PC-3 (cell line): ENCODE measurements at regions not wholly inside any gene's neighbourhood (a gene's known extent, or its start where the extent isn't known, plus 50 kb on each side); places are given as distances from the start of the nearest gene placed in this dataset.
"Not testable (repeated sequence)": the region's sequence is repeated elsewhere in the genome, so short reads cannot be mapped to it uniquely, and the experiment has no call there.

Experiments used
- ATAC-seq: fragments of 200-7000 bp; cut with Tn5 transposase; 2 replicates; pipeline ENCODE4 v1.9.1; 2020; ENCODE audit warnings: mild to moderate bottlenecking, moderate library complexity
- BruUV-seq: library from RNA; stranded (reverse); fragments of 400-500 nt; replicated peaks from 2 replicates; lab custom pipeline; 2021; lab: Mats Ljungman, UMichigan
- CTCF ChIA-PET: fragments of 300-600 bp; sonication (Branson Sonifier 250); formaldehyde crosslinking; loops from one replicate; lab custom pipeline; 2022; ENCODE audit warnings: antibody characterized with exemption; lab: Charles Lee
- POLR2A ChIA-PET: fragments of 300-600 bp; sonication (Branson Sonifier 250); formaldehyde crosslinking; loops from one replicate; lab custom pipeline; 2022; ENCODE audit warnings: antibody characterized with exemption; ENCODE audit not compliant: unreplicated experiment; lab: Charles Lee
- DNase-seq: peaks from one replicate; pipeline ENCODE4 v3.0.0-alpha.2; 2015
- H2AFZ ChIP-seq: fragments of 300-600 bp; sonication (generic); 2 replicates; pipeline ENCODE4 v1.6.0; 2016; ENCODE audit warnings: antibody characterized with exemption, low read length
- H3F3A ChIP-seq: fragments of 300-600 bp; sonication (generic); one replicate; pipeline ENCODE4 v1.6.0; 2017; ENCODE audit warnings: antibody characterized with exemption, low read length, control low read depth, mild to moderate bottlenecking; ENCODE audit not compliant: unreplicated experiment
- H3K27ac ChIP-seq: fragments of 300-600 bp; sonication (generic); 2 replicates; pipeline ENCODE4 v1.5.1; 2016; ENCODE audit warnings: mild to moderate bottlenecking, low read length
- H3K27me3 ChIP-seq: fragments of 300-600 bp; sonication (generic); 2 replicates; pipeline ENCODE4 v1.6.1; 2016; ENCODE audit warnings: low read length, mixed read lengths
- H3K36me3 ChIP-seq: fragments of 300-600 bp; sonication (generic); 2 replicates; pipeline ENCODE4 v1.6.1; 2016; ENCODE audit warnings: low read depth, mixed run types, low read length, mixed read lengths
- H3K4me1 ChIP-seq: fragments of 300-600 bp; sonication (generic); 2 replicates; pipeline ENCODE4 v1.5.1; 2016; ENCODE audit warnings: low read length; ENCODE audit not compliant: insufficient read depth
- H3K4me2 ChIP-seq: fragments of 300-600 bp; sonication (generic); 2 replicates; pipeline ENCODE4 v1.6.0; 2016; ENCODE audit warnings: low read length
- H3K4me3 ChIP-seq: fragments of 300-600 bp; sonication (generic); 2 replicates; pipeline ENCODE4 v1.5.1; 2016; ENCODE audit warnings: mild to moderate bottlenecking, low read length, mixed read lengths
- H3K79me2 ChIP-seq: fragments of 300-600 bp; sonication (generic); 2 replicates; pipeline ENCODE4 v1.6.1; 2017; ENCODE audit warnings: low read length, mixed read lengths
- H3K9ac ChIP-seq: fragments of 300-600 bp; sonication (generic); 2 replicates; pipeline ENCODE4 v1.6.0; 2016; ENCODE audit warnings: mild to moderate bottlenecking, low read length
- H3K9me2 ChIP-seq: fragments of 300-600 bp; sonication (generic); replicated peaks from 2 replicates; pipeline ENCODE4 v1.6.1; 2016; ENCODE audit warnings: mixed run types, low read length, mixed read lengths
- H3K9me3 ChIP-seq: fragments of 300-600 bp; sonication (generic); 2 replicates; pipeline ENCODE4 v1.6.1; 2016; ENCODE audit warnings: low read length, mixed read lengths
- H4K20me1 ChIP-seq: fragments of 300-600 bp; sonication (generic); 2 replicates; pipeline ENCODE4 v1.6.1; 2016; ENCODE audit warnings: low read length, mixed read lengths
- EZH2 ChIP-seq: fragments of 300-600 bp; sonication (generic); IDR thresholded peaks from one replicate; pipeline ENCODE4 v1.6.1; 2017; ENCODE audit warnings: antibody characterized with exemption, mild to moderate bottlenecking, low read length; ENCODE audit not compliant: unreplicated experiment
- EZH2phosphoT487 ChIP-seq: fragments of 300-600 bp; sonication (generic); IDR thresholded peaks from 2 replicates; pipeline ENCODE4 v1.6.1; 2018; ENCODE audit warnings: mild to moderate bottlenecking, antibody characterized with exemption, low read length, borderline replicate concordance
- intact Hi-C: fragments of 100-400 bp; cut with micrococcal nuclease; formaldehyde crosslinking; loops from 2 replicates; pipeline ENCODE4 v1.9.0; 2023
- TF ChIP-seq, protein P1 (sequence below): fragments of 300-600 bp; sonication (generic); conservative IDR thresholded peaks from 2 replicates; pipeline ENCODE4 v1.5.1; 2017; ENCODE audit warnings: antibody characterized with exemption, low read depth, mild to moderate bottlenecking, low read length

DNA sequence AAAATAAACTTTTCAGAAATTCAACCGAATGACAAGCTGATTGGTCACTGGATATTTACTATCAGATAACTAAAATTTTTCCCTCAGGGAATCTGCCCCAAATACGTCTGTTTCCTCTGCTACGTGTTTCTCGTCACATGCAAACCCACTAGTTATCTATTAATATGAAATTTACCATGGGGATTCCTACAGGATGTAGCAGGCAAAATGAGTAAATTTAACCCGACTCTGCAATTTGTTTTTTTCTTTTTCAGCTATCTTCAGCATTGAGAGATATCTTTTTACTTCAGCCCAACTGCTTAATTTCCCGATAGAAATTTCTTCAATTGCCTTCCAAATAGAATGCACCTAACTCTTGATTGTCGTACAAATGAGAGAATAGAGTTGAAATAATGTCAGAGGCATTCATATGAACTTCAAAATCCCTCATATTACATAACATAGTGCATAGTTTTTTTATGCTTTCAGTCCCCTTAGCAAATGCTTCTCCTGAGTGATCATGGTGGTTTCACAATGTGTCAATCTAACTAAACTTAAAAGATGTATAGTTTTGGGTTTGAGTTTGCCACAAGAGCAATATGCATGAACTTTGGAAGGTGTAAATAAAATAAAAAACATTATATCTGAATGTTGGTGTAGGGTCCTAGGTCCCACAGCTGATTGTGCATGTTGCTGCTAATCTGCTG is 913.1 kb upstream of the GRIA3 start:
- intact Hi-C loops: no loop called here
- no peaks in the 10 kb centered on the region for H3K27me3 ChIP-seq
- no peaks in the 10 kb centered on the region for H3K4me1 ChIP-seq
- TF ChIP-seq, protein P1, sequence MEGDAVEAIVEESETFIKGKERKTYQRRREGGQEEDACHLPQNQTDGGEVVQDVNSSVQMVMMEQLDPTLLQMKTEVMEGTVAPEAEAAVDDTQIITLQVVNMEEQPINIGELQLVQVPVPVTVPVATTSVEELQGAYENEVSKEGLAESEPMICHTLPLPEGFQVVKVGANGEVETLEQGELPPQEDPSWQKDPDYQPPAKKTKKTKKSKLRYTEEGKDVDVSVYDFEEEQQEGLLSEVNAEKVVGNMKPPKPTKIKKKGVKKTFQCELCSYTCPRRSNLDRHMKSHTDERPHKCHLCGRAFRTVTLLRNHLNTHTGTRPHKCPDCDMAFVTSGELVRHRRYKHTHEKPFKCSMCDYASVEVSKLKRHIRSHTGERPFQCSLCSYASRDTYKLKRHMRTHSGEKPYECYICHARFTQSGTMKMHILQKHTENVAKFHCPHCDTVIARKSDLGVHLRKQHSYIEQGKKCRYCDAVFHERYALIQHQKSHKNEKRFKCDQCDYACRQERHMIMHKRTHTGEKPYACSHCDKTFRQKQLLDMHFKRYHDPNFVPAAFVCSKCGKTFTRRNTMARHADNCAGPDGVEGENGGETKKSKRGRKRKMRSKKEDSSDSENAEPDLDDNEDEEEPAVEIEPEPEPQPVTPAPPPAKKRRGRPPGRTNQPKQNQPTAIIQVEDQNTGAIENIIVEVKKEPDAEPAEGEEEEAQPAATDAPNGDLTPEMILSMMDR: no peak
- TF ChIP-seq EZH2phosphoT487 (no peak), EZH2 (no peak)
- no peaks in the 10 kb centered on the region for H3F3A ChIP-seq
- no peak overlapping the region for H3K4me3 ChIP-seq
- no peak overlapping the region for H3K27ac ChIP-seq
- H3K9me2 ChIP-seq: no peaks in the 10 kb centered on the region
- H3K9me3 ChIP-seq: no peaks in the 10 kb centered on the region
- H4K20me1 ChIP-seq: no peaks in the 10 kb centered on the region
- no peaks in the 10 kb centered on the region for H3K79me2 ChIP-seq
- CTCF ChIA-PET: no interaction called here
- POLR2A ChIA-PET: no interaction called here
- DNase-seq (no peak), ATAC-seq (no peak)
- H3K36me3 ChIP-seq: no peaks in the 10 kb centered on the region
- no peak overlapping the region for H3K9ac ChIP-seq
- BruUV-seq: no TSS peak
- H2AFZ ChIP-seq: no peak overlapping the region
- no peak overlapping the region for H3K4me2 ChIP-seq

DNA sequence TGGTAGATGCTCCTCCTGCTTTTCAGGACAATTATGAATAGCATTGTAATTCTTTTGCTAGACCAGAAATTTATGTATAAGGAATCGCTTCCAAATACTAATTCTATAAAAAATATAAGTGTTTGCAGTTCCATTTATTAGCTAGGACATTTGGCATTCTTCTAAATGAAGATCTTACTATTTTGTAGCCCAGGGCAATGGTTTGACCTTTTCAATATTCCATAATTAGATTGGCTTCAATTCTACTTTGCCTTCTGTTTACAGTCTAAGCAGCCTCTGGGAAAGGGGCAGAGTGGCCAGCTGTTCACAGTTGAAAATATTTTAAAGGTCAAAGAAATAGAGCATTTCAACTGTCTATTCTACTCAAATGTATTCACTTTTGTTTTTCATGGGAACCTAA is 912.1 kb upstream of the GRIA3 start:
- no peaks in the 10 kb centered on the region for H3K36me3 ChIP-seq
- ChIA-PET CTCF (no interaction called here), POLR2A (no interaction called here)
- no peak overlapping the region for H3K4me3 ChIP-seq
- H3K9me2 ChIP-seq: no peaks in the 10 kb centered on the region
- no TSS peak for BruUV-seq
- no peaks in the 10 kb centered on the region for H3K27me3 ChIP-seq
- H3K27ac ChIP-seq: no peak overlapping the region
- DNase-seq (no peak), ATAC-seq (no peak)
- H3K4me1 ChIP-seq: no peaks in the 10 kb centered on the region
- no peaks in the 10 kb centered on the region for H4K20me1 ChIP-seq
- H3K9ac ChIP-seq: no peak overlapping the region
- intact Hi-C loops: no loop called here
- TF ChIP-seq EZH2: no peak
- TF ChIP-seq, protein P1: no peak
- TF ChIP-seq EZH2phosphoT487: no peak
- H3K4me2 ChIP-seq: no peak overlapping the region
- H3K9me3 ChIP-seq: no peaks in the 10 kb centered on the region
- H2AFZ ChIP-seq: no peak overlapping the region
- H3K79me2 ChIP-seq: no peaks in the 10 kb centered on the region
- H3F3A ChIP-seq: no peaks in the 10 kb centered on the region

DNA sequence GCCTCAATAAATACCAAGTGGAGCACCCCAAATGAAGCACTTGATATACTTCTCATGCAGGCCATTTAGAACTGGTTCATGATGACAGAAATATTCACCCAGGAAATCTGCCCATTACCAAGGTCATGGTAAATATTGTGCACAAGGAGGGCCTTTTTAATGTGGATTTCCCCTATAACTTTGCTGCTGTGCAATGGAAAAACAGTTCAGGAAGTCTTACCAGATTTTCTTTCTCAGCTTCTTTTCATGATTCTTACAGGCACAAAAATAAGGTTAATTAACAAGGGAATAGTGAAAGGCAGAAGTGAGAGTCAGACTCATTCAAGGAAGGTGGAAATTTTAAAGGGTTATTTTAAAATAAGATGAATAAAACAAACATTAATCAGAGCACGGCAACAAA is 904.3 kb upstream of the GRIA3 start:
- TF ChIP-seq, protein P1: no peak
- no peak for TF ChIP-seq EZH2
- no peak for TF ChIP-seq EZH2phosphoT487
- no peak for ATAC-seq
- DNase-seq: no peak
- CTCF ChIA-PET: no interaction called here
- Histone ChIP-seq H3K9me2 (no peaks in the 10 kb centered on the region), H3K9ac (no peak overlapping the region), H3K4me2 (no peak overlapping the region), H3K4me1 (no peaks in the 10 kb centered on the region), H3K79me2 (no peaks in the 10 kb centered on the region), H3K27me3 (no peaks in the 10 kb centered on the region), H3K36me3 (no peaks in the 10 kb centered on the region), H3K9me3 (no peaks in the 10 kb centered on the region), H3K4me3 (no peak overlapping the region), H3F3A (no peaks in the 10 kb centered on the region), H4K20me1 (no peaks in the 10 kb centered on the region), H2AFZ (no peak overlapping the region), H3K27ac (no peak overlapping the region)
- intact Hi-C loops: no loop called here
- no TSS peak for BruUV-seq
- POLR2A ChIA-PET: no interaction called here

DNA sequence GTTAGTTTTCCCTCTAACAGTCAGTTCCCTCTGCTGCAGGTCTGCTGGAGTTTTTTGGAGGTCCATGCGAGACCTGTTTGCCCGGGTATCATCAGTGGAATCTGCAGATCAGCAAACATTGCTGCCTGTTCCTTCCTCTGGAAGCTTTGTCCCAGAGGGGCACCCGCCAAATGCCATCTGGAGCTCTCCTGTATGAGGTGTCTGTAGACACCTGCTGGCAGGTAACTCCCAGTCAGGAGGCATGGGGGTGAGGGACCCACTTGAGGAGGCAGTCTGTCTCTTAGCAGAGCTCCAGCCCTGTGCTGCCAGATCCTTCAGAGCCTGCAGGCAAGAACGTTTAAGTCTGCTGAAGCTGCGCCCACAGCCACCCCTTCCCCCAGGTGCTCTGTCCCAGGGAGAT is 884.3 kb upstream of the GRIA3 start:
- H3K36me3 ChIP-seq, H3K27ac ChIP-seq, H3K9ac ChIP-seq, DNase-seq, H3K4me3 ChIP-seq, H3K79me2 ChIP-seq, H3K4me1 ChIP-seq, H3K4me2 ChIP-seq, H4K20me1 ChIP-seq, POLR2A ChIA-PET, H3K27me3 ChIP-seq, H2AFZ ChIP-seq, H3F3A ChIP-seq, BruUV-seq, H3K9me3 ChIP-seq, ATAC-seq, intact Hi-C loops, CTCF ChIA-PET, H3K9me2 ChIP-seq: not testable (repeated sequence)
